ENCODE measurements at regions not wholly inside any gene's neighbourhood (a gene's known extent, or its start where the extent isn't known, plus 50 kb on each side); places are given as distances from the start of the nearest gene placed in this dataset.

DNA sequence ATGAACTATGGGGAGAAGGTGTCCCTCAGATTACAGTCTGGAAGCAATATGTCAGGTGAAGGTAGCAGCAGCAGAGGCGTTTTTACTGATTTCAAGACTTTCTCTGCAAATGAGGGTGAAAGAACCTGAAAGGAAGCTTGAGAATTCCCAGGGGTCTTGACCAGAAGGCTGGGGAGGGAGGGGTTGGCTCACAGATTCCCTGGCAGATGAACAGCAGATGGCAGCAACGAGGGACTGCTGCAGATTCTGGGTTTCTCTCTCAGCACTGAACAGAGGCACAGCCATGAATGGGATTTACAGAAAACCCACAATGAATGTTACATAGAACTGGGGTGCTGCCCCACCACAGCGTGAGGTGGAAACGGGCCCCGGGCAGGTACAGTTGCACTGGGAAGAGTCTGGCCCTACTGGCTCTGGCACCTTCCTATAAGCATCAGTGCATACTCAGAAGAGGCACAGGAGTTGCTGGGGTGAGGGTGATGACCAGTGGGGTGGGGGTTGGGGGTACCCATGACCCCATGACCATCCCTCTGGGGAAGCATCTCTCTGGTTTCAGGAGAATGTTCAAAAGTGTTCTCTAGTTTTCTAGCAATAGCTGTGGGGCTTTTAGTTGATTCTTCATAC, 317.8 kb downstream of the SH2D4B start:
- TF ChIP-seq, protein P1, sequence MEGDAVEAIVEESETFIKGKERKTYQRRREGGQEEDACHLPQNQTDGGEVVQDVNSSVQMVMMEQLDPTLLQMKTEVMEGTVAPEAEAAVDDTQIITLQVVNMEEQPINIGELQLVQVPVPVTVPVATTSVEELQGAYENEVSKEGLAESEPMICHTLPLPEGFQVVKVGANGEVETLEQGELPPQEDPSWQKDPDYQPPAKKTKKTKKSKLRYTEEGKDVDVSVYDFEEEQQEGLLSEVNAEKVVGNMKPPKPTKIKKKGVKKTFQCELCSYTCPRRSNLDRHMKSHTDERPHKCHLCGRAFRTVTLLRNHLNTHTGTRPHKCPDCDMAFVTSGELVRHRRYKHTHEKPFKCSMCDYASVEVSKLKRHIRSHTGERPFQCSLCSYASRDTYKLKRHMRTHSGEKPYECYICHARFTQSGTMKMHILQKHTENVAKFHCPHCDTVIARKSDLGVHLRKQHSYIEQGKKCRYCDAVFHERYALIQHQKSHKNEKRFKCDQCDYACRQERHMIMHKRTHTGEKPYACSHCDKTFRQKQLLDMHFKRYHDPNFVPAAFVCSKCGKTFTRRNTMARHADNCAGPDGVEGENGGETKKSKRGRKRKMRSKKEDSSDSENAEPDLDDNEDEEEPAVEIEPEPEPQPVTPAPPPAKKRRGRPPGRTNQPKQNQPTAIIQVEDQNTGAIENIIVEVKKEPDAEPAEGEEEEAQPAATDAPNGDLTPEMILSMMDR (IDR thresholded peaks at IDR 0.05; ENCODE audit: low read length) = peak; percentile 41; the same call in 1 of the 2 replicates
- no peak for TF ChIP-seq EZH2 (IDR thresholded peaks at IDR 0.05; ENCODE audit: borderline replicate concordance, low read length)
